NT2/D1 (cell line): ENCODE measurements at regions not wholly inside any gene's neighbourhood (a gene's known extent, or its start where the extent isn't known, plus 50 kb on each side); places are given as distances from the start of the nearest gene placed in this dataset.

Experiments
- SUZ12 ChIP-seq: IDR thresholded peaks from 2 replicates; pipeline ENCODE4 v1.6.1; 2011; ENCODE audit not compliant: insufficient read length, insufficient read depth; ENCODE audit errors: extremely low read depth
- YY1 ChIP-seq: IDR thresholded peaks from 2 replicates; pipeline ENCODE4 v1.6.1; 2011; ENCODE audit not compliant: insufficient read length, insufficient read depth
- ZNF274 ChIP-seq: IDR thresholded peaks from 2 replicates; pipeline ENCODE4 v1.6.1; 2011; ENCODE audit warnings: mild to moderate bottlenecking, low read depth, low read length

DNA sequence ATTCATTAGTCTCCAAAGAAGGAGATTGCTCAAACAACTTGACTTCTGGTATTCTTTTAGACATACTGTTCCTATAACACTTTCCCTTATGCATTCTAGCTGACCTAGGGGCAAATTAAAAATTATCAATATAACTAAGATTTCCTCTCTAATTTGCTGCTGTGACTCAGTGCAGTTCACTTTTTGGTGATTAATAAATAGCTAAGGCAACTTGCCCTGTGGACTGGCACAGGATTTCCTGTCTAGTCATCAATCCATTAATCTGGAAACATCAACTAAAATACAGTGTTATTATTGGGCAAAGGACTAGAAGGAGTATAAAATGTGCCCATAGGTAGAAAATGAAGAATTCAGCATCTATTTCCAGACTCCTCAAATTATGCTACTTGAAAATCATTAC is 83.5 kb upstream of the SERPINE2 start:
- TF ChIP-seq ZNF274 (no peak), YY1 (no peak), SUZ12 (no peak)
